ENCODE measurements at regions not wholly inside any gene's neighbourhood (a gene's known extent, or its start where the extent isn't known, plus 50 kb on each side); places are given as distances from the start of the nearest gene placed in this dataset.

DNA sequence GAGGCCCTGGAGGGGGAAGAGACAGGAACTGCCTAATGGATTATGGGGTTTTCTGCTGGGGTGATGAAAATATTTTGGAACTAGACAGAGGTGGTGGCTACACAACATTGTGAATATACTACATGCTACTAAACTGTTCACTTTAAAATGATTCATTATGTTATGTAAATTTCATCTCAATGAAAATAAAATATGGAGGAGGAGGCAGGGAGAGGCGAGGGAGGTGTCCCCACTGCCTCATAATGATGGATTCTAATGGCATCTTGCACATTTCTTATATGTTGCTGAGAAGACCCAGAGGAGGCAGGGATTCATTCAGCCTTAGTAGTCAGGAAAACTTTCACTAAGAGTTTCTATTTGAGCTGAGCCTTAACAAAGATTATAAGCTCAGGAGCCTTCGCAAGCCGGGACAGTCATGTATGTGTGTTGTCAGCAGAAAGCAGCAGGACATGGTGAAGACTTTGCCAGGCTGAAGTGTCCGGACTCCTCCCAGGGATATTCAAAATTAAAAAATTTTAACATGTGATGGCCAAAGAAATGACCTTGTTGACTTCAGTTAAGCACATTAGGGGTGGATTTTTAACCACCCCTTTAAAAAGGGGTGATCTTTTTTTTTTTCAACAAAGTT is 158.6 kb upstream of the PCSK2 start:
- H3K36me3 ChIP-seq (ENCODE audit: insufficient read depth, low read length): no peaks in the 10 kb centered on the region
- FAIRE-seq (no peak), DNase-seq (ENCODE audit: low read depth) (no peak)
- no peak overlapping the region for H3K4me3 ChIP-seq (ENCODE audit: insufficient read depth, low read depth, low read length)
- TF ChIP-seq, protein P1, sequence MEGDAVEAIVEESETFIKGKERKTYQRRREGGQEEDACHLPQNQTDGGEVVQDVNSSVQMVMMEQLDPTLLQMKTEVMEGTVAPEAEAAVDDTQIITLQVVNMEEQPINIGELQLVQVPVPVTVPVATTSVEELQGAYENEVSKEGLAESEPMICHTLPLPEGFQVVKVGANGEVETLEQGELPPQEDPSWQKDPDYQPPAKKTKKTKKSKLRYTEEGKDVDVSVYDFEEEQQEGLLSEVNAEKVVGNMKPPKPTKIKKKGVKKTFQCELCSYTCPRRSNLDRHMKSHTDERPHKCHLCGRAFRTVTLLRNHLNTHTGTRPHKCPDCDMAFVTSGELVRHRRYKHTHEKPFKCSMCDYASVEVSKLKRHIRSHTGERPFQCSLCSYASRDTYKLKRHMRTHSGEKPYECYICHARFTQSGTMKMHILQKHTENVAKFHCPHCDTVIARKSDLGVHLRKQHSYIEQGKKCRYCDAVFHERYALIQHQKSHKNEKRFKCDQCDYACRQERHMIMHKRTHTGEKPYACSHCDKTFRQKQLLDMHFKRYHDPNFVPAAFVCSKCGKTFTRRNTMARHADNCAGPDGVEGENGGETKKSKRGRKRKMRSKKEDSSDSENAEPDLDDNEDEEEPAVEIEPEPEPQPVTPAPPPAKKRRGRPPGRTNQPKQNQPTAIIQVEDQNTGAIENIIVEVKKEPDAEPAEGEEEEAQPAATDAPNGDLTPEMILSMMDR (IDR thresholded peaks at IDR 0.05; ENCODE audit: insufficient read depth, low read depth, low read length): no peak
- TF ChIP-seq EZH2 (IDR thresholded peaks at IDR 0.05; ENCODE audit: insufficient read depth, low read length): no peak
- H3K4me1 ChIP-seq (ENCODE audit: insufficient read depth, low read length): no peaks in the 10 kb centered on the region
- no peaks in the 10 kb centered on the region for H3K27me3 ChIP-seq (ENCODE audit: insufficient read depth, low read length)
- no peak overlapping the region for H2AFZ ChIP-seq (ENCODE audit: low read depth, low read length)
- no peaks in the 10 kb centered on the region for H4K20me1 ChIP-seq (ENCODE audit: insufficient read depth, low read length)
- H3K79me2 ChIP-seq (ENCODE audit: insufficient read depth, low read length): no peaks in the 10 kb centered on the region
- Mint-ChIP-seq H3K9me3 (ENCODE audit: unreplicated experiment) (peaks cover 2% of the 10 kb centered on the region), H3K36me3 (ENCODE audit: low read depth, unreplicated experiment) (no peaks in the 10 kb centered on the region), H3K27ac (ENCODE audit: unreplicated experiment) (no peak overlapping the region), H3K4me3 (ENCODE audit: unreplicated experiment) (no peak overlapping the region), H3K27me3 (ENCODE audit: low read depth, unreplicated experiment) (peaks cover 5% of the 10 kb centered on the region), H3K4me1 (ENCODE audit: low read depth, unreplicated experiment) (no peaks in the 10 kb centered on the region)
- no peaks in the 10 kb centered on the region for H3K9me3 ChIP-seq (ENCODE audit: insufficient read depth, low read depth, low read length)
- no peak overlapping the region for H3K27ac ChIP-seq (ENCODE audit: low read depth, low read length)
- H3K4me2 ChIP-seq (ENCODE audit: low read length): no peak overlapping the region
- no peak overlapping the region for H3K9ac ChIP-seq (ENCODE audit: low read length)

DNA sequence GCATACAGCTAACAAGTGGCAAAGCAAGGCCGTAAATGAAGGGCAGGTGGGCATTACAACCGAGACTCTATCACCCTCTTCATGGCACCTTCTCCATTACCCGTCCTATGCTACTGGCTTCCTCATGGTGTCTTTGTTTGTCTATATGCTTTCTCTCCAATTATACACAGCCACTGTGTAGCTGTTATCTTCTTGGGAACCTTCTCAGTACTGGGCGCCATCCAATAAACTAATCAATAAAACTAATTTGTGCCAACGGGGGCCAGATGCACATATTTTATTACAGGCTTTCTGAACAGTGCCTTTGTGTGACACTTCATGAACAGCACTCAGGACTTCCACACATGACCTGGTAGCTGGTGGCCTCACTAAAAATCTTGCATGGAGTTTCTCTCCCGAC is 149.8 kb upstream of the PCSK2 start:
- H3K36me3 Mint-ChIP-seq (ENCODE audit: low read depth, unreplicated experiment): no peaks in the 10 kb centered on the region
- peaks cover 2% of the 10 kb centered on the region for H3K9me3 Mint-ChIP-seq (ENCODE audit: unreplicated experiment)
- H4K20me1 ChIP-seq (ENCODE audit: insufficient read depth, low read length): no peaks in the 10 kb centered on the region
- no peaks in the 10 kb centered on the region for H3K79me2 ChIP-seq (ENCODE audit: insufficient read depth, low read length)
- no peak overlapping the region for H3K4me3 Mint-ChIP-seq (ENCODE audit: unreplicated experiment)
- H3K36me3 ChIP-seq (ENCODE audit: insufficient read depth, low read length): no peaks in the 10 kb centered on the region
- no peak overlapping the region for H3K4me2 ChIP-seq (ENCODE audit: low read length)
- no peaks in the 10 kb centered on the region for H3K4me1 ChIP-seq (ENCODE audit: insufficient read depth, low read length)
- H3K9ac ChIP-seq (ENCODE audit: low read length): no peak overlapping the region
- no peak overlapping the region for H2AFZ ChIP-seq (ENCODE audit: low read depth, low read length)
- no peak for FAIRE-seq
- H3K27ac ChIP-seq (ENCODE audit: low read depth, low read length): no peak overlapping the region
- H3K4me3 ChIP-seq (ENCODE audit: insufficient read depth, low read depth, low read length): no peak overlapping the region
- DNase-seq (ENCODE audit: low read depth): no peak
- H3K4me1 Mint-ChIP-seq (ENCODE audit: low read depth, unreplicated experiment): no peaks in the 10 kb centered on the region
- H3K27me3 ChIP-seq (ENCODE audit: insufficient read depth, low read length): no peaks in the 10 kb centered on the region
- H3K27me3 Mint-ChIP-seq (ENCODE audit: low read depth, unreplicated experiment): peaks cover 8% of the 10 kb centered on the region
- H3K27ac Mint-ChIP-seq (ENCODE audit: unreplicated experiment): no peak overlapping the region
- no peaks in the 10 kb centered on the region for H3K9me3 ChIP-seq (ENCODE audit: insufficient read depth, low read depth, low read length)
- TF ChIP-seq, protein P1 (IDR thresholded peaks at IDR 0.05; ENCODE audit: insufficient read depth, low read depth, low read length): no peak
- TF ChIP-seq EZH2 (IDR thresholded peaks at IDR 0.05; ENCODE audit: insufficient read depth, low read length): no peak

DNA sequence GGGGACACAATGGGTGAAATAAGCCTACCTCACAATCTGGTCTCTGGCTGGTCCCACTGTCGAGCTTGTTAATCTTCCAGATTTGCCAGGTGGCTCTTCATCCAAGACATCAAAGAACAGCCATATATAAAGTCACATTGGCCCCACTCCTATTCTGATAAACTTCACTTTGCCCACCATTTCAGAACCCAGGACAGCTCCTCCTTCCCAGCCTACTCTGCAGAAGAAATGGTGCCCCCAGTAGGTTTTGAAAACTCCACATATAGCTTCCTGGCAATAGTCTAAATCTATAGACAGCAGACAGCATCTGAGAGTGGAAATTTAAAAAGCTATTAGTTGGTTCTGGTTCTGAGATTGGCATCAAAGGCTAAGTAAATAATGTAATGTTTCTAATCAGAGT is 143.1 kb upstream of the PCSK2 start:
- Histone ChIP-seq H3K4me2 (ENCODE audit: low read length) (no peak overlapping the region), H3K79me2 (ENCODE audit: insufficient read depth, low read length) (no peaks in the 10 kb centered on the region), H3K9ac (ENCODE audit: low read length) (no peak overlapping the region), H3K27me3 (ENCODE audit: insufficient read depth, low read length) (no peaks in the 10 kb centered on the region), H3K27ac (ENCODE audit: low read depth, low read length) (no peak overlapping the region), H4K20me1 (ENCODE audit: insufficient read depth, low read length) (no peaks in the 10 kb centered on the region), H3K4me1 (ENCODE audit: insufficient read depth, low read length) (no peaks in the 10 kb centered on the region), H3K4me3 (ENCODE audit: insufficient read depth, low read depth, low read length) (no peak overlapping the region), H3K9me3 (ENCODE audit: insufficient read depth, low read depth, low read length) (no peaks in the 10 kb centered on the region), H2AFZ (ENCODE audit: low read depth, low read length) (no peak overlapping the region), H3K36me3 (ENCODE audit: insufficient read depth, low read length) (no peaks in the 10 kb centered on the region)
- Mint-ChIP-seq H3K27ac (ENCODE audit: unreplicated experiment) (no peak overlapping the region), H3K9me3 (ENCODE audit: unreplicated experiment) (peaks cover 2% of the 10 kb centered on the region), H3K27me3 (ENCODE audit: low read depth, unreplicated experiment) (peaks cover 9% of the 10 kb centered on the region), H3K4me1 (ENCODE audit: low read depth, unreplicated experiment) (no peaks in the 10 kb centered on the region), H3K4me3 (ENCODE audit: unreplicated experiment) (no peak overlapping the region), H3K36me3 (ENCODE audit: low read depth, unreplicated experiment) (no peaks in the 10 kb centered on the region)
- TF ChIP-seq EZH2 (IDR thresholded peaks at IDR 0.05; ENCODE audit: insufficient read depth, low read length): no peak
- TF ChIP-seq, protein P1 (IDR thresholded peaks at IDR 0.05; ENCODE audit: insufficient read depth, low read depth, low read length): no peak
- no peak for DNase-seq (ENCODE audit: low read depth)
- FAIRE-seq: no peak
